ENCODE measurements at regions not wholly inside any gene's neighbourhood (a gene's known extent, or its start where the extent isn't known, plus 50 kb on each side); places are given as distances from the start of the nearest gene placed in this dataset.

- intact Hi-C loops (cut with micrococcal nuclease; ENCODE audit: unreplicated experiment): no loop called here
- Histone ChIP-seq H3K27ac (ENCODE audit: low read depth, low read length, poor library complexity, severe bottlenecking) (no peak overlapping the region), H3K36me3 (ENCODE audit: insufficient read depth, low read length, poor library complexity, severe bottlenecking) (no peaks in the 10 kb centered on the region), H3K4me3 (ENCODE audit: low read depth, low read length, poor library complexity, severe bottlenecking) (no peak overlapping the region), H3K9me3 (ENCODE audit: low read depth, low read length, poor library complexity, severe bottlenecking) (no peaks in the 10 kb centered on the region), H3K27me3 (replicated peaks; ENCODE audit: insufficient read depth, low read depth, low read length, poor library complexity) (no peaks in the 10 kb centered on the region), H3K4me1 (ENCODE audit: insufficient read depth, low read length, poor library complexity, severe bottlenecking) (no peaks in the 10 kb centered on the region)
- POLR2A ChIA-PET (ENCODE audit: low non-redundant PET): no interaction called here
- BruUV-seq (replicated peaks): no TSS peak
- TF ChIP-seq CTCF (conservative IDR thresholded peaks at IDR 0.05; ENCODE audit: low read depth, low read length) (no peak), EZH2 (IDR thresholded peaks at IDR 0.05; ENCODE audit: borderline replicate concordance, low read depth, low read length, poor library complexity, severe bottlenecking) (no peak)
- no peak for DNase-seq (ENCODE audit: low spot score)
- CTCF ChIA-PET: no interaction called here
These were observed 349.4 kb downstream of the CNTN3 start for GRCh38 chr3:74265069-74265468.

GRCh38 chr3:74263031-74263430 is 351.4 kb downstream of the CNTN3 start:
- H3K4me1 ChIP-seq (ENCODE audit: insufficient read depth, low read length, poor library complexity, severe bottlenecking): no peaks in the 10 kb centered on the region
- TF ChIP-seq CTCF (conservative IDR thresholded peaks at IDR 0.05; ENCODE audit: low read depth, low read length) (no peak), EZH2 (IDR thresholded peaks at IDR 0.05; ENCODE audit: borderline replicate concordance, low read depth, low read length, poor library complexity, severe bottlenecking) (no peak)
- no peaks in the 10 kb centered on the region for H3K27me3 ChIP-seq (replicated peaks; ENCODE audit: insufficient read depth, low read depth, low read length, poor library complexity)
- ChIA-PET CTCF (no interaction called here), POLR2A (ENCODE audit: low non-redundant PET) (no interaction called here)
- no peaks in the 10 kb centered on the region for H3K9me3 ChIP-seq (ENCODE audit: low read depth, low read length, poor library complexity, severe bottlenecking)
- no peaks in the 10 kb centered on the region for H3K36me3 ChIP-seq (ENCODE audit: insufficient read depth, low read length, poor library complexity, severe bottlenecking)
- intact Hi-C loops (cut with micrococcal nuclease; ENCODE audit: unreplicated experiment): no loop called here
- BruUV-seq (replicated peaks): no TSS peak
- H3K4me3 ChIP-seq (ENCODE audit: low read depth, low read length, poor library complexity, severe bottlenecking): no peak overlapping the region
- no peak overlapping the region for H3K27ac ChIP-seq (ENCODE audit: low read depth, low read length, poor library complexity, severe bottlenecking)
- no peak for DNase-seq (ENCODE audit: low spot score)

GRCh38 chr3:74233091-74233490 is 381.4 kb downstream of the CNTN3 start:
- no peak for DNase-seq (ENCODE audit: low spot score)
- ChIA-PET CTCF (no interaction called here), POLR2A (ENCODE audit: low non-redundant PET) (no interaction called here)
- Histone ChIP-seq H3K4me3 (ENCODE audit: low read depth, low read length, poor library complexity, severe bottlenecking) (no peak overlapping the region), H3K36me3 (ENCODE audit: insufficient read depth, low read length, poor library complexity, severe bottlenecking) (no peaks in the 10 kb centered on the region), H3K27ac (ENCODE audit: low read depth, low read length, poor library complexity, severe bottlenecking) (no peak overlapping the region), H3K27me3 (replicated peaks; ENCODE audit: insufficient read depth, low read depth, low read length, poor library complexity) (no peaks in the 10 kb centered on the region), H3K9me3 (ENCODE audit: low read depth, low read length, poor library complexity, severe bottlenecking) (no peaks in the 10 kb centered on the region), H3K4me1 (ENCODE audit: insufficient read depth, low read length, poor library complexity, severe bottlenecking) (no peaks in the 10 kb centered on the region)
- intact Hi-C loops (cut with micrococcal nuclease; ENCODE audit: unreplicated experiment): no loop called here
- BruUV-seq (replicated peaks): no TSS peak
- no peak for TF ChIP-seq EZH2 (IDR thresholded peaks at IDR 0.05; ENCODE audit: borderline replicate concordance, low read depth, low read length, poor library complexity, severe bottlenecking)
- no peak for TF ChIP-seq CTCF (conservative IDR thresholded peaks at IDR 0.05; ENCODE audit: low read depth, low read length)
